ENCODE measurements at regions not wholly inside any gene's neighbourhood (a gene's known extent, or its start where the extent isn't known, plus 50 kb on each side); places are given as distances from the start of the nearest gene placed in this dataset.
A peak's percentile ranks its signal among the peaks of the same experiment; 100 is the strongest.
"Not testable (repeated sequence)": the region's sequence is repeated elsewhere in the genome, so short reads cannot be mapped to it uniquely, and the experiment has no call there.

- not testable (repeated sequence) for DNase-seq (ENCODE audit: low read depth in 6 of 9, low spot score in 9 of 9)
- WGBS, result 98% methylated on average over 8 of the region's 8 CpGs
Measured at GRCh38 chr20:5677944-5678343, 67.1 kb upstream of the GPCPD1 start.

DNA sequence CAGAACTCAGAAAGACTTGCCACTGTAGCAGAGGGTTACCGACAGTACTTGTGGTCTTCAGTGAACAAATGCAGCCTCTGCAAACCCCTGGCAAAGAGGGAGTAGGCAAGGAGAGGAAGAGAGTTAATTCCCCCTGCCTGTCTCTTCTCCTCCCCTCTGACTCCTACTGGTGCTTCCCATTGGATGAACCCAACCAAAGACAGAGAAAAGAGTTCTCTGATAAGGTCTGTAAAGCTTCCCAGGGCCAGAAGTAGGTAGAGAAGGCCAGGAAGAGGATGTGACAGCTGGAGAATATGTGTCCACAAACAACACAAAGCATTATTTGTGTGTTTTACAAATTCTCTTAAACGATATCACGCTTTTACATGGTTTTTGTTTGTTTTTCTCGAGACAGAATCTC, 66.6 kb upstream of the GPCPD1 start:
- Histone ChIP-seq H3K9me3 (ENCODE audit: control insufficient read depth in 2 of 2, insufficient read depth in 1 of 2, low read length in 1 of 2) (no peaks in the 10 kb centered on the region), H3K27me3 (ENCODE audit: control insufficient read depth in 2 of 2, insufficient read depth in 1 of 2, low read length in 1 of 2) (no peaks in the 10 kb centered on the region), H3K36me3 (ENCODE audit: control insufficient read depth in 2 of 2, insufficient read depth in 2 of 2, low read length in 1 of 2) (no peaks in the 10 kb centered on the region), H3K27ac (ENCODE audit: low read depth in 1 of 2, low read length in 1 of 2) (no peak overlapping the region), H3K4me3 (ENCODE audit: low read length in 2 of 2) (no peak overlapping the region), H3K4me1 (ENCODE audit: control insufficient read depth in 2 of 2, insufficient read depth in 2 of 2, low read length in 2 of 2) (peaks cover 0 to 5% of the 10 kb centered on the region in 2 donors)
- WGBS, result 96% methylated on average over 4 of the region's 4 CpGs
- DNase-seq (ENCODE audit: low read depth in 6 of 9, low spot score in 9 of 9), result no peak

More at GRCh38 chr20:5677944-5678343, 67.1 kb upstream of the GPCPD1 start:
- not testable (repeated sequence) for H3K9me3 ChIP-seq (ENCODE audit: control insufficient read depth in 2 of 2, insufficient read depth in 1 of 2, low read length in 1 of 2); H3K27ac ChIP-seq (ENCODE audit: low read depth in 1 of 2, low read length in 1 of 2); H3K4me3 ChIP-seq (ENCODE audit: low read length in 2 of 2); H3K36me3 ChIP-seq (ENCODE audit: control insufficient read depth in 2 of 2, insufficient read depth in 2 of 2, low read length in 1 of 2); H3K27me3 ChIP-seq (ENCODE audit: control insufficient read depth in 2 of 2, insufficient read depth in 1 of 2, low read length in 1 of 2); H3K4me1 ChIP-seq (ENCODE audit: control insufficient read depth in 2 of 2, insufficient read depth in 2 of 2, low read length in 2 of 2)

- Histone ChIP-seq H3K4me1 (ENCODE audit: control insufficient read depth in 2 of 2, insufficient read depth in 2 of 2, low read length in 2 of 2) (peaks cover 0 to 5% of the 10 kb centered on the region in 2 donors), H3K9me3 (ENCODE audit: control insufficient read depth in 2 of 2, insufficient read depth in 1 of 2, low read length in 1 of 2) (no peaks in the 10 kb centered on the region), H3K27ac (ENCODE audit: low read depth in 1 of 2, low read length in 1 of 2) (no peak overlapping the region), H3K27me3 (ENCODE audit: control insufficient read depth in 2 of 2, insufficient read depth in 1 of 2, low read length in 1 of 2) (no peaks in the 10 kb centered on the region), H3K36me3 (ENCODE audit: control insufficient read depth in 2 of 2, insufficient read depth in 2 of 2, low read length in 1 of 2) (no peaks in the 10 kb centered on the region), H3K4me3 (ENCODE audit: low read length in 2 of 2) (no peak overlapping the region)
- WGBS, result 96% methylated on average over 12 of the region's 12 CpGs
- DNase-seq (ENCODE audit: low read depth in 6 of 9, low spot score in 9 of 9), result no peak
Measured at GRCh38 chr20:5675103-5676091, 64.6 kb upstream of the GPCPD1 start.

DNA sequence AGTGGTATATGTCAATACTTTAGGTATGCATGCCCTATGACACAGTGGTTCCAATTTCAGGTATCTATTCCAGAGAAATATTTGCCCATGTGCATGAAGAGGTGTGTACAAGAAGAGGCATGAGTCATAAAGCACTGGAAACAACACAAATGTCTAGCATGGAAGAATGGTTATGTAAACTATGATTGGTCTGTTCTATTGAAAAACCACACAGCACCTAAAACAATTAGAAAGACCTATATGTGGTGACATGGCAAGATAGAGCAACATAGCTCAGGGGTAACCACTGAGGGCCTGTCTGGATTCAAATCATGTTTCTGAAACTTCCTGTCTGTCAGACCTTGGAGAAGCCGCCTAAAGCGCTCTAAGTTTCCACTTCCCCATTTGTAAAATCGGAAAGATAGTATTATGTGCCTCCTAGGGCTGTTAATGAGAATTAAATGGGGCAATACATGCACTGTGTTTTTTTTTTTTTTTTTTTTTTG, 63.4 kb upstream of the GPCPD1 start:
- DNase-seq (ENCODE audit: low read depth in 6 of 9, low spot score in 9 of 9), result peak in 1 of 9 donors; percentile 50
- H3K36me3 ChIP-seq (ENCODE audit: control insufficient read depth in 2 of 2, insufficient read depth in 2 of 2, low read length in 1 of 2), result no peaks in the 10 kb centered on the region
- 19% methylated on average over 3 of the region's 3 CpGs for WGBS
- peaks cover 0 to 5% of the 10 kb centered on the region in 2 donors for H3K4me1 ChIP-seq (ENCODE audit: control insufficient read depth in 2 of 2, insufficient read depth in 2 of 2, low read length in 2 of 2)
- H3K27me3 ChIP-seq (ENCODE audit: control insufficient read depth in 2 of 2, insufficient read depth in 1 of 2, low read length in 1 of 2), result no peaks in the 10 kb centered on the region
- no peak overlapping the region for H3K27ac ChIP-seq (ENCODE audit: low read depth in 1 of 2, low read length in 1 of 2)
- H3K4me3 ChIP-seq (ENCODE audit: low read length in 2 of 2), result no peak overlapping the region
- H3K9me3 ChIP-seq (ENCODE audit: control insufficient read depth in 2 of 2, insufficient read depth in 1 of 2, low read length in 1 of 2), result no peaks in the 10 kb centered on the region

DNA sequence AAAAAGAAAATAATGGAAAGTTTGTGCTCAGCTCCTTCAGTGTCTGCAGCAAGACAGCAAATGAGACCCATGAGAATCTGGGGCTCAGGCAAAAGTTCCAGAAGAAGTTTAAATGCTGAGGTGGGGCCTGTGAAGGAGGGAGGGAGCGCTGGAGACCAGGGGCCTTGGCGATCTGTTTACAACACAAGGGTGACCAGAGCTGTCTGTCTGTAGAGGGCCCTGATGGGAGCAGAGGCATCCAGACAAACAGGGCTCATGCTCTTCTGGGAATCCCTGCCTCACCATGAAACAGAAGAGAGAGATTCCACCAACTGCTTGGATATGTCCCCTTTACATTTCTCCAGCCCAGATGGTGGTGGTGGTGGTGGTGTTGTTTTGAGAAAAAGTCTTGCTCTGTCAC, 60.1 kb upstream of the GPCPD1 start:
- WGBS, result 97% methylated on average over 2 of the region's 2 CpGs
- H3K4me1 ChIP-seq (ENCODE audit: control insufficient read depth in 2 of 2, insufficient read depth in 2 of 2, low read length in 2 of 2), result peaks cover 0 to 5% of the 10 kb centered on the region in 2 donors
- H3K27ac ChIP-seq (ENCODE audit: low read depth in 1 of 2, low read length in 1 of 2), result no peak overlapping the region

GRCh38 chr20:5670036-5670536, 59.3 kb upstream of the GPCPD1 start:
- H3K27me3 ChIP-seq (ENCODE audit: control insufficient read depth in 2 of 2, insufficient read depth in 1 of 2, low read length in 1 of 2), result no peaks in the 10 kb centered on the region
- H3K9me3 ChIP-seq (ENCODE audit: control insufficient read depth in 2 of 2, insufficient read depth in 1 of 2, low read length in 1 of 2), result no peaks in the 10 kb centered on the region
- H3K27ac ChIP-seq (ENCODE audit: low read depth in 1 of 2, low read length in 1 of 2), result no peak overlapping the region
- 94% methylated on average over 6 of the region's 6 CpGs for WGBS
- no peaks in the 10 kb centered on the region for H3K36me3 ChIP-seq (ENCODE audit: control insufficient read depth in 2 of 2, insufficient read depth in 2 of 2, low read length in 1 of 2)
- DNase-seq (ENCODE audit: low read depth in 6 of 9, low spot score in 9 of 9), result no peak
- no peak overlapping the region for H3K4me3 ChIP-seq (ENCODE audit: low read length in 2 of 2)
- peaks cover 0 to 5% of the 10 kb centered on the region in 2 donors for H3K4me1 ChIP-seq (ENCODE audit: control insufficient read depth in 2 of 2, insufficient read depth in 2 of 2, low read length in 2 of 2)

More for the DNA sequence above, 60.1 kb upstream of the GPCPD1 start:
- no peak for DNase-seq (ENCODE audit: low read depth in 6 of 9, low spot score in 9 of 9)
- Histone ChIP-seq H3K9me3 (ENCODE audit: control insufficient read depth in 2 of 2, insufficient read depth in 1 of 2, low read length in 1 of 2) (no peaks in the 10 kb centered on the region), H3K4me3 (ENCODE audit: low read length in 2 of 2) (no peak overlapping the region), H3K36me3 (ENCODE audit: control insufficient read depth in 2 of 2, insufficient read depth in 2 of 2, low read length in 1 of 2) (no peaks in the 10 kb centered on the region), H3K27me3 (ENCODE audit: control insufficient read depth in 2 of 2, insufficient read depth in 1 of 2, low read length in 1 of 2) (no peaks in the 10 kb centered on the region)

DNA sequence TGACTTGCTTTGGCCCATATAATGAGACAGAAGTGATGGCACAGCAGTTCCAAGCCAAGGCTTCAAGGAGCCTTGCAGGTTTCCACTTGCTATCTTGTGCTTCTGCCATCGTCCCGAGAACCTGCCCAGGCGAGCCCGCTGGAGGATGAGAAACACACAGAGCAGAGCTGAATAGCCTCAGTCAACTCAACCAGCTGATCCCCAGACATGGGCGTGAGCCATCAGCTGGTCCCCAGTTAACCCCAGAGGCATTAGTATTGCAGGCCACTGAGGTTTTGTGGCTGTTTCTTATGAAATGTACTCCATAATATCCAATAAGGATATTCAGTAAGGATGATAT, 57.7 kb upstream of the GPCPD1 start:
- Histone ChIP-seq H3K27me3 (ENCODE audit: control insufficient read depth in 2 of 2, insufficient read depth in 1 of 2, low read length in 1 of 2) (no peaks in the 10 kb centered on the region), H3K9me3 (ENCODE audit: control insufficient read depth in 2 of 2, insufficient read depth in 1 of 2, low read length in 1 of 2) (no peaks in the 10 kb centered on the region), H3K4me1 (ENCODE audit: control insufficient read depth in 2 of 2, insufficient read depth in 2 of 2, low read length in 2 of 2) (no peaks in the 10 kb centered on the region), H3K27ac (ENCODE audit: low read depth in 1 of 2, low read length in 1 of 2) (no peak overlapping the region), H3K4me3 (ENCODE audit: low read length in 2 of 2) (no peak overlapping the region), H3K36me3 (ENCODE audit: control insufficient read depth in 2 of 2, insufficient read depth in 2 of 2, low read length in 1 of 2) (no peaks in the 10 kb centered on the region)
- DNase-seq (ENCODE audit: low read depth in 6 of 9, low spot score in 9 of 9), result no peak
- WGBS, result 98% methylated on average over 5 of the region's 5 CpGs

DNA sequence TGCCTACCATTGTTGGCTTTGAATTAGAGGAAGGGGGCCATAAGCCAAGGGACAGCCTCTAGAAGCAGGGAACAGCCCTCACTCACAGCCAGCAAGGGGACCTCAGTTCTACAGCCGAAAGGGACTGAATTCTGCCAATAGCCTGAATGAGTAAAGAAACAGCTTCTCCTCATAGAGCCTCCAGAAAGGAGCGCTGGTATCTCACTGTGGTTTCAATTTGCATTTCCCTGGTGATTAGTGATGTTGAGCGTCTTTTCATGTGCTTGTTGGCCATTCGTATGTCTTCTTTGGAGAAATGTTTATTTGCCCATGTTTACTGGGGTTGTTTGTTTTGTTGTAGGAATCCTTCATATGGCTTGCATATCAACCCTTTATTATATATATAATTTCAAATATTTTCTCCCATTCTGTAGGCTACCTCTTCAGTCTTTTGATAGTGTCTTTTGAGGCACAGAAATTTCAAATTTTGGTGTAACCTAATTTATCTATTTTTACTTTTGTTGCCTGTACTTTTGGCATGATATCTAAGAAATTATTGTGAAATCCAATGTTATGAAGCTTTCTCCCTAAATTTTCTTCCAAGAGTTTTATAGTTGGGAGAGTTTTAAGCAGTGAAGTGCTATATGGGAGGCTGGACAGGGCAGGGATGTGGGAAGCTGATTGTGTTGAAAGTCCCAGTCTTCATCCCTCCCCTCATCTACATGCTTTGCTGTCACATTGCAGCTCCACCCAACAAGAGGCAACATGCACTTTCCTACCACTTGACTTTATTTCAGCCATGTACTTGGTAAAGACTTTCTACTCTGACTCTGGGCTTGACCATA, 57.1 kb upstream of the GPCPD1 start:
- Histone ChIP-seq H3K4me3 (ENCODE audit: low read length in 2 of 2) (no peak overlapping the region), H3K4me1 (ENCODE audit: control insufficient read depth in 2 of 2, insufficient read depth in 2 of 2, low read length in 2 of 2) (no peaks in the 10 kb centered on the region), H3K27ac (ENCODE audit: low read depth in 1 of 2, low read length in 1 of 2) (peak overlapping the region in 1 of 2 donors; percentile 18), H3K27me3 (ENCODE audit: control insufficient read depth in 2 of 2, insufficient read depth in 1 of 2, low read length in 1 of 2) (no peaks in the 10 kb centered on the region), H3K36me3 (ENCODE audit: control insufficient read depth in 2 of 2, insufficient read depth in 2 of 2, low read length in 1 of 2) (no peaks in the 10 kb centered on the region), H3K9me3 (ENCODE audit: control insufficient read depth in 2 of 2, insufficient read depth in 1 of 2, low read length in 1 of 2) (no peaks in the 10 kb centered on the region)
- no peak for DNase-seq (ENCODE audit: low read depth in 6 of 9, low spot score in 9 of 9)
- WGBS, result 98% methylated on average over 4 of the region's 4 CpGs

DNA sequence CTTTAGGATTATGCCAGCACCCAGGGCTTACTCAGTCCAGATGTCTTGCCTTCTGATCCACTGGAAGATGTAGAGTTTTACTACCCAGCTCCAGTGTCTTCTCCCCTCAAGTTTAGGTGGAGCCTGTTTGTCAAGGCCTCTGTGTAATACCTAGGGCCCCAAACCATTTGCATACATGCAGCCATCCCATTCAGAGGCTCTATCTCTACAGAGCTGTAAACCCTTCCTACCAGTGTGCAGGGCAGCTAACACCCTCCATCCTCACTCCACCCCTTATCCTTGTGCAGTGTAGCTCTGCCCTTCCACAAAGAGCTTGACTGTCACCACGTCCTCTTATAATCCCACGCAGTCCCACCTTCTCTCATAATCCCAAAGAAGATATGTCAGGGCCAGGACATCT, 54.6 kb upstream of the GPCPD1 start:
- DNase-seq (ENCODE audit: low read depth in 6 of 9, low spot score in 9 of 9), result no peak
- H3K36me3 ChIP-seq (ENCODE audit: control insufficient read depth in 2 of 2, insufficient read depth in 2 of 2, low read length in 1 of 2), result no peaks in the 10 kb centered on the region
- no peak overlapping the region for H3K4me3 ChIP-seq (ENCODE audit: low read length in 2 of 2)
- H3K27ac ChIP-seq (ENCODE audit: low read depth in 1 of 2, low read length in 1 of 2), result no peak overlapping the region
- H3K9me3 ChIP-seq (ENCODE audit: control insufficient read depth in 2 of 2, insufficient read depth in 1 of 2, low read length in 1 of 2), result no peaks in the 10 kb centered on the region
- no peaks in the 10 kb centered on the region for H3K27me3 ChIP-seq (ENCODE audit: control insufficient read depth in 2 of 2, insufficient read depth in 1 of 2, low read length in 1 of 2)
- 99% methylated on average over 2 of the region's 2 CpGs for WGBS
- H3K4me1 ChIP-seq (ENCODE audit: control insufficient read depth in 2 of 2, insufficient read depth in 2 of 2, low read length in 2 of 2), result peaks cover 0 to 2% of the 10 kb centered on the region in 2 donors
